ENCODE measurements at regions not wholly inside any gene's neighbourhood (a gene's known extent, or its start where the extent isn't known, plus 50 kb on each side); places are given as distances from the start of the nearest gene placed in this dataset.
"Not testable (repeated sequence)": the region's sequence is repeated elsewhere in the genome, so short reads cannot be mapped to it uniquely, and the experiment has no call there.

DNA sequence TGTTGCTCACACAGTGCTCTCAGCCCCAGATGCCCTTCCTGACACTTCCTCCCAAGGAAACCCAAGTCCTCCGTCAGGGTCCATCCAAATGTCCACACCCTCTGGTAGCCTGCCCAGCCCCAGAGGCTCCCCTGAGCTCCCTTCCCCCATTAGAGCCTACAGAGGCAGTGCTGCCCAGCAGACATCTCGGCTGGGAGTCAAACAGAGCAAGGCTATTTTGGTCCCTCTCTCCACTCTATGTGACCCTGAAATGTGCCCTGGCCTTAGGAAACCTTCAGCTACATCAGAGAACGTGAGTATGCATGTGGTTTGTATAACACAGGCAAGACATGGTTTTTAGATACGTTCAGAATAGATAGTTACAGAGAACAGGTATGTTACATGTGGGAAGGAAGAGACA is 191.8 kb downstream of the LMLN start:
- H3K9me3 ChIP-seq (ENCODE audit: low read length); H3K27me3 ChIP-seq (ENCODE audit: control insufficient read depth in 1 of 2, insufficient read depth in 2 of 2, low read length in 2 of 2): not testable (repeated sequence)

DNA sequence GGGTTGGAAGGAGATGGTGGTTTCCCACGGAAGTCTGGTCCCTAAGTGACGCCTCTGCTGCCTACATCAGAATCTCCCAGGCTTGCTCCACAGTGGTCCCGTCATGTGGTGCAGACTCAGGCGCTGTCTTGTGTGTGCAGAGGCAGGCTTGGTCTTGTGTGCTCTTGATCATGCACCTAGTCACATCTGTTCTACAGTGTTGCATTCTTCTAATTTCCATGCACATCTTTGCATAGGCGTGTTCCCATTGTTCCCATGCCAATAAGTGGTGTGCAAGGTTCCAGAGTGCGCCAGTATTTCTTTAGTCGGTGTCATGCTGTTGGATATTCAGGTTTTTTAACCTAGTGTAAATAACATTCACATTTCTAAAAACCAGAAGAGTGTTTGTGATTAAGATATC is 195.8 kb downstream of the LMLN start:
- not testable (repeated sequence) for H3K36me3 ChIP-seq (ENCODE audit: insufficient read depth, low read length); H3K4me3 ChIP-seq (ENCODE audit: low read depth in 1 of 2, low read length in 2 of 2)

More for the DNA sequence above, 191.8 kb downstream of the LMLN start:
- H3K4me1 ChIP-seq (ENCODE audit: insufficient read depth, low read length); H3K4me3 ChIP-seq (ENCODE audit: low read depth in 1 of 2, low read length in 2 of 2); H3K36me3 ChIP-seq (ENCODE audit: insufficient read depth, low read length); H3K9ac ChIP-seq (ENCODE audit: low read length); H3K27ac ChIP-seq (ENCODE audit: low read depth, low read length): not testable (repeated sequence)

DNA sequence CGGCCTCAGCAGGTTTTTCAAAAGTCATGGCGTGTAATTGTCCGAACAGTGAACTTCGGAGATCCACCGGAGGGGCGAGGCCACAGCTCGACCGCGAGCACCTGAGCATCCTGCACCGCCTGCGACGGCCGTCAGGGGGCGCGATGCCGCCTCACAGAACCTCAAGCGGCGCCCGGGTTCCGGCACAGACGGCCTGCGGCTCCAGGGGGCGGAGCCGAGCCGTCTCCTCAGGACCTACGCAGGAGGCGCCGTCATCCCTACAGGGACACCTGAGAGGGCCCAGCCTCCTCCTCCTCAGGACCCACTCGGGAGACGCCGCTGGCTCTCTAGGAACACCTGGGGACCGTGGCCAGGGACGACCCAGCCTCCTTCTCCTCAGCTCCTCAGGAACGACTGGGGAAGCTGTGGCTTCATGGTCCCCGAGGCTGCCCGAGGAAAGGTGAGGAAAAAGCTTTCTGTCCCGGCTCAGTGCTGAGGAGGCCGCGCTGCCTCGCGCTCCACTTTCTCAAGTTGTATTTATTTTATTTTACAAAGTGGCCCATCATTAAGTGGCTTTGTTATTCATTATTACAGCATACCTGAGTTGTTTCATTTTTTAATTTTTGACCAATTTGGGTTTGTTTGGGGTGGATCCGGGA is 197.3 kb downstream of the LMLN start:
- not testable (repeated sequence) for H3K27me3 ChIP-seq (ENCODE audit: control insufficient read depth in 1 of 2, insufficient read depth in 2 of 2, low read length in 2 of 2); H3K4me1 ChIP-seq (ENCODE audit: insufficient read depth, low read length); H3K27ac ChIP-seq (ENCODE audit: low read depth, low read length); H3K9me3 ChIP-seq (ENCODE audit: low read length); H3K4me3 ChIP-seq (ENCODE audit: low read depth in 1 of 2, low read length in 2 of 2); H3K36me3 ChIP-seq (ENCODE audit: insufficient read depth, low read length); H3K9ac ChIP-seq (ENCODE audit: low read length)

More for the DNA sequence above, 195.8 kb downstream of the LMLN start:
- H3K27me3 ChIP-seq (ENCODE audit: control insufficient read depth in 1 of 2, insufficient read depth in 2 of 2, low read length in 2 of 2); H3K9ac ChIP-seq (ENCODE audit: low read length); H3K4me1 ChIP-seq (ENCODE audit: insufficient read depth, low read length); H3K27ac ChIP-seq (ENCODE audit: low read depth, low read length); H3K9me3 ChIP-seq (ENCODE audit: low read length): not testable (repeated sequence)

DNA sequence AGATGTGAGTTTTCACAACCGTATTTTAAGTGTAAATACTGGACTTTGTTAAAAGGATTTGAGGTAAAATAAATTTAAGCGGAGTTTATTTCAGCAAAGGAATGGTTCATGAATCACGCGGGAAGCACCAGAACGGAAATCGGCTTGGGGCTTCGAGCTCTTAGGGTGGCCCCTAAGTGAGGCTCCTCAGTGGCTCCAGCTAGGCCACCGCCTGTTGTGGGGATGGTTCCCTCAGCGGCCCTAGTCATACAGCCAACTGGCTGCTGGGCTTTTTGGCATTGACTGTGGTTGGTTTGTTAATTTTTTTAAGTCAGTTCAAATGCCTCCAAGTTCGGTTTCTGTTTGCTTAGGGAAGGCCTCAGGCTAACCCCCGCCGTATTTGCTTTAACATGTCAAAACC is 198.0 kb downstream of the LMLN start:
- not testable (repeated sequence) for H3K4me1 ChIP-seq (ENCODE audit: insufficient read depth, low read length); H3K4me3 ChIP-seq (ENCODE audit: low read depth in 1 of 2, low read length in 2 of 2); H3K9me3 ChIP-seq (ENCODE audit: low read length); H3K27ac ChIP-seq (ENCODE audit: low read depth, low read length); H3K27me3 ChIP-seq (ENCODE audit: control insufficient read depth in 1 of 2, insufficient read depth in 2 of 2, low read length in 2 of 2); H3K9ac ChIP-seq (ENCODE audit: low read length); H3K36me3 ChIP-seq (ENCODE audit: insufficient read depth, low read length)

DNA sequence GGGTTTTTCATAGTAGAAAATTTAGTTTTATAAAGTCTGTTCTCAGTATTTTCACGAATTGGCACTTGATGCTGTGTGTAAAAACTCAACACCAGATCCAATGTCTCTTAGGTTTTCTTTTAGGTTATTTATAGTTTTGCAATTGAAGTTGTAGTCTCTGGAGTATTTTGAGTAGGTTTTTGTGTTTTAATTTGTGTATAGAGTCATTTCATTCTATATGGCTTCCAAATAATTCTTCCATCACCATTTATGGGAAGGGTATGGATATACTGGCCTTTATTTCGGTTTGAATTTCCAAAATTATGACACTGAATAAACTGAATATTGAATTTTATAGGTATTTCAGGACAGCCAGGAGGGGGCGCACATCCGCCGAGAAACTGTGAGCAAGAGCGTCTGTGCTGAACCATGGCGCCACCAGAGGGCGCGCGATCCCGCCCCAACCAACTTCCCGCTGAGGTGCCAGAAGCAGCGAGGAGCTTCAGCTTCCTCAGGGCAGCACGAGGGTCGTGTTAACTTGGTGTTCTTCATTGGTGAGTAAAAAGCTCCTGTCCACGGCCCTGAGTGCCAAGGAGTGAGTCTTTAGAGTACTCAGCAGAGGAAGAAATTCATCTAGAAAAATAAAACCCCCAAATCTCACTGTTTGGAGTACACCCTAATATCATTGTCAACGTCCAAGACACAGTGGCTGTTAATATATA is 207.5 kb downstream of the LMLN start:
- H3K27ac ChIP-seq (ENCODE audit: low read depth, low read length), result not testable (repeated sequence)

DNA sequence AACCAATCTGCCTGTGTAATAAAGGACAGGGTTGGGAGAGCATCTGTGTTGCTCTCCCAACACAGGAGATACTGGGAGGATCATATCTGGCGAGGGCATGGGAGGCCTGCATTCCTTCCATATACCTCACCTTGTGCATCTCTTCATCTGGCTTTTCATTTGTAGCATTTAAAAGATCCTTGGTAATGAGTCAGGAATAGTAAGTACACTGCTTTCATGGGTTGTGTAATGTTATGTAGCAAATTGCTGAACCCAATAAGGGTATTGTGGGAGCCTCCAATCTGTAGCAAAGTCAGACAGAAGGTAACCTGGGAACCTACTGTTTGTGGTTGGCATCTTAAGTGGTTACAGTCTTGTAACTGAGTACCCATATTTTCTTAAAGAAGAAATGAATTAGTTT is 210.8 kb downstream of the LMLN start:
- not testable (repeated sequence) for H3K36me3 ChIP-seq (ENCODE audit: insufficient read depth, low read length); H3K4me3 ChIP-seq (ENCODE audit: low read depth in 1 of 2, low read length in 2 of 2); H3K27me3 ChIP-seq (ENCODE audit: control insufficient read depth in 1 of 2, insufficient read depth in 2 of 2, low read length in 2 of 2)

More for the DNA sequence above, 207.5 kb downstream of the LMLN start:
- H3K36me3 ChIP-seq (ENCODE audit: insufficient read depth, low read length); H3K9me3 ChIP-seq (ENCODE audit: low read length); H3K4me3 ChIP-seq (ENCODE audit: low read depth in 1 of 2, low read length in 2 of 2); H3K9ac ChIP-seq (ENCODE audit: low read length); H3K4me1 ChIP-seq (ENCODE audit: insufficient read depth, low read length); H3K27me3 ChIP-seq (ENCODE audit: control insufficient read depth in 1 of 2, insufficient read depth in 2 of 2, low read length in 2 of 2): not testable (repeated sequence)

DNA sequence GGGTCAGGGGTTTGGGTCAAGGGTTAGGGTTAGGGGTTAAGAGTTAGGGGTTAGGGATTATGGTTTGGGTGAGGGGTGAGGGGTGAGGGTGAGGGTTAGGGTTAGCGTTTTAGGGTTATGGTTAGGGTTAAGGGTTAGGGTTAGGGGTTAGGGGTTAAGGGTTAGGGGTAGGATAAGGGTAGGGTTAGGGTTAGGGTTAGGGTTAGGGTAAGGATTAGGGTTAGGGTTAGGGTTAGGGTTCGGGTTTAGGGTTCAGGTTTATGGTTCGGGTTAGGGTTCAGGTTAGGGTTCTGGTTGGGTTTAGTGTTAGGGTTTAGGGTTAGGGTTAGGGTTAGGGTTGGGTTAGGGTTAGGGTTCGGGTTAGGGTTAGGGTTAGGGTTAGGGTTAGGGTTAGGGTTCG is 213.1 kb downstream of the LMLN start:
- not testable (repeated sequence) for H3K4me1 ChIP-seq (ENCODE audit: insufficient read depth, low read length); H3K4me3 ChIP-seq (ENCODE audit: low read depth in 1 of 2, low read length in 2 of 2); H3K27ac ChIP-seq (ENCODE audit: low read depth, low read length); H3K27me3 ChIP-seq (ENCODE audit: control insufficient read depth in 1 of 2, insufficient read depth in 2 of 2, low read length in 2 of 2); H3K9ac ChIP-seq (ENCODE audit: low read length); H3K36me3 ChIP-seq (ENCODE audit: insufficient read depth, low read length); H3K9me3 ChIP-seq (ENCODE audit: low read length)

More for the DNA sequence above, 210.8 kb downstream of the LMLN start:
- H3K9me3 ChIP-seq (ENCODE audit: low read length); H3K27ac ChIP-seq (ENCODE audit: low read depth, low read length); H3K9ac ChIP-seq (ENCODE audit: low read length); H3K4me1 ChIP-seq (ENCODE audit: insufficient read depth, low read length): not testable (repeated sequence)

DNA sequence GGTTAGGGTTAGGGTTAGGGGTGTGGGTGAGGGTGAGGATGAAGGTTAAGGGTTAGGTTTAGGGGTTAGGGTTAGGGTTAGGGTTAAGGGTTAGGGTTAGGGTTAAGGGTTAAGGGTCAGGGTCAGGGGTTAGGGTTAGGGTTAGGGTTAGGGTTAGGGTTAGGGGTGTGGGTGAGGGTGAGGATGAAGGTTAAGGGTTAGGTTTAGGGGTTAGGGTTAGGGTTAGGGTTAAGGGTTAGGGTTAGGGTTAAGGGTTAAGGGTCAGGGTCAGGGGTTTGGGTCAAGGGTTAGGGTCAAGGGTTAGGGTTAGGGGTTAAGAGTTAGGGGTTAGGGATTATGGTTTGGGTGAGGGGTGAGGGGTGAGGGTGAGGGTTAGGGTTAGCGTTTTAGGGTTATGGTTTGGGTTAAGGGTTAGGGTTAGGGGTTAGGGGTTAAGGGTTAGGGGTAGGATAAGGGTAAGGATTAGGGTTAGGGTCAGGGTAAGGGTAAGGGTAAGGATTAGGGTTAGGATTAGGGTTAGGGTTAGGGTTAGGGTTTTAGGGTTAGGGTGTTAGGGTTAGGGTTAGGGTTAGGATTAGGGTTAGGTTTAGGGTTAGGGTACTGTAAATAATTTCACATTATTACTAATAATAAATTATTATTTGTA is 214.0 kb downstream of the LMLN start:
- H3K4me3 ChIP-seq (ENCODE audit: low read depth in 1 of 2, low read length in 2 of 2); H3K4me1 ChIP-seq (ENCODE audit: insufficient read depth, low read length); H3K9me3 ChIP-seq (ENCODE audit: low read length); H3K27ac ChIP-seq (ENCODE audit: low read depth, low read length); H3K36me3 ChIP-seq (ENCODE audit: insufficient read depth, low read length); H3K27me3 ChIP-seq (ENCODE audit: control insufficient read depth in 1 of 2, insufficient read depth in 2 of 2, low read length in 2 of 2); H3K9ac ChIP-seq (ENCODE audit: low read length): not testable (repeated sequence)

All from muscle layer of colon (tissue), 2 donors.